HL-60 (cell line): ENCODE measurements at regions not wholly inside any gene's neighbourhood (a gene's known extent, or its start where the extent isn't known, plus 50 kb on each side); places are given as distances from the start of the nearest gene placed in this dataset.

ENCODE experiments used
- CTCF ChIP-seq: IDR thresholded peaks from one replicate; pipeline ENCODE4 v1.5.1; 2011; ENCODE audit warnings: low read length, control low read depth, inconsistent platforms; ENCODE audit not compliant: insufficient read depth
- POLR2AphosphoS5 ChIP-seq: IDR thresholded peaks from 2 replicates; pipeline ENCODE4 v1.6.1; 2012; ENCODE audit warnings: low read depth
- REST ChIP-seq: IDR thresholded peaks from 2 replicates; pipeline ENCODE4 v1.6.1; 2012; ENCODE audit warnings: low read depth; ENCODE audit not compliant: insufficient replicate concordance

DNA sequence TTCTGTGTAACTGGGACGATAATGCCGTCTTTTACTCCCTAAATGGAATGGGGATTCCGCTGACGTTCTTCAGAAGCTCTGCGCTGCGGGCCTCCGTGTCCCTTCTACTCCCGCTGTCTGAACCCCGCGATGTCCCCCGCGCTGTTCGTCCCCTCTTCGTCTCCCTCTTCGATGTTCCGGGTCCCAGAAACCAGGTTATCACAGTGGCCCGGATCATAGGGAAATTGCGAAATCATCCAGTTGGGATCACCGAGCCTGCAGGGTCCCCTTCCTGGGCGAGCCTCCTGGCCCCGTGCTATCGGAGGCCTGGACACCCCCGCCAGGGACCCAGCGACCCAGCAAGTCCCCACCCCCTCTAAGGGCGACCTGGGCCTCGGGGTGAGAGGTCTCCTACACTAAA, 154.2 kb downstream of the PPIAL4G start:
- no peak for TF ChIP-seq CTCF
- no peak for TF ChIP-seq REST
- no peak for TF ChIP-seq POLR2AphosphoS5
